SK-N-SH (cell line): ENCODE measurements at regions not wholly inside any gene's neighbourhood (a gene's known extent, or its start where the extent isn't known, plus 50 kb on each side); places are given as distances from the start of the nearest gene placed in this dataset.

Experiments
- TEAD4 ChIP-seq: IDR thresholded peaks from 2 replicates; pipeline ENCODE4 v1.4.0; 2012; ENCODE audit warnings: mild to moderate bottlenecking, borderline replicate concordance; ENCODE audit not compliant: insufficient read depth
- TF ChIP-seq, protein P1 (sequence below): fragments of 200-600 bp; sonication (generic); IDR thresholded peaks from 2 replicates; pipeline ENCODE4 v1.6.1; 2017; ENCODE audit warnings: antibody characterized with exemption, mild to moderate bottlenecking, moderate library complexity

DNA sequence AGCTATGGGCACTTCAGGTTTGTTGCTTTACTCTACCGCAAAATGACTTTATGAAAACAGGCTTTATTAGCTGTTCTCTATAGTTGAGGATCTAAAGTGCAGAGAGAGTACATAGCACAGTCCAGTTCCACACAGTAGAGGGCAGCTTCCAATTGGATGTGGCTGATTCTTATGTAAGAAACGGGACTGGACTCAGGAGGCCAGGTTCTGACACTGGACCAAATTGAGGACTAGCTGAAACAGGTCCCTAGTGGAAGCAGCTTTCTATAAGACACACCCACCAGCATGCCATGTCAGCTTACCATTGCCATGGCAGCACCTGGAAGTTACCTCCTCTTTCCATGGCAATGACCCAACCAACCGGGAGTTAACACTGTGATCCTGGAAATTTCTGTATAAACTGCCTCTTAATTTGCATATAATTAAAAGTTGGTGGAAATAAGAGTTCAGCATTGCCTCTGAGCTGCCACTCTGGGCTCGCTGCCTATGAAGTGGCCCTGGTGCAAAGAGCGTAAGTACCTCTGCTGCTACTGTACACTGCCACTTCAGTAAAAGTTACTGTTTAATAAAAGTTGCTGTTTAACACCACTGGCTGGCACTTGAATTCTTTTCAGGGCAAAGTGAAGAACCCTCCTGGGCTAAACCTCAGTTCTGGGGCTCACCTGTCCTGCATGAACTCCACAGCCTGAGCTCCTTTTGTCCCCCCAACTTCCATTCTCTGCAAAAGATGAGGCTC is 211.9 kb upstream of the SLC10A2 start:
- TF ChIP-seq, protein P1, sequence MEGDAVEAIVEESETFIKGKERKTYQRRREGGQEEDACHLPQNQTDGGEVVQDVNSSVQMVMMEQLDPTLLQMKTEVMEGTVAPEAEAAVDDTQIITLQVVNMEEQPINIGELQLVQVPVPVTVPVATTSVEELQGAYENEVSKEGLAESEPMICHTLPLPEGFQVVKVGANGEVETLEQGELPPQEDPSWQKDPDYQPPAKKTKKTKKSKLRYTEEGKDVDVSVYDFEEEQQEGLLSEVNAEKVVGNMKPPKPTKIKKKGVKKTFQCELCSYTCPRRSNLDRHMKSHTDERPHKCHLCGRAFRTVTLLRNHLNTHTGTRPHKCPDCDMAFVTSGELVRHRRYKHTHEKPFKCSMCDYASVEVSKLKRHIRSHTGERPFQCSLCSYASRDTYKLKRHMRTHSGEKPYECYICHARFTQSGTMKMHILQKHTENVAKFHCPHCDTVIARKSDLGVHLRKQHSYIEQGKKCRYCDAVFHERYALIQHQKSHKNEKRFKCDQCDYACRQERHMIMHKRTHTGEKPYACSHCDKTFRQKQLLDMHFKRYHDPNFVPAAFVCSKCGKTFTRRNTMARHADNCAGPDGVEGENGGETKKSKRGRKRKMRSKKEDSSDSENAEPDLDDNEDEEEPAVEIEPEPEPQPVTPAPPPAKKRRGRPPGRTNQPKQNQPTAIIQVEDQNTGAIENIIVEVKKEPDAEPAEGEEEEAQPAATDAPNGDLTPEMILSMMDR = no peak
- no peak for TF ChIP-seq TEAD4
